GM23338 (cell line): ENCODE measurements at regions not wholly inside any gene's neighbourhood (a gene's known extent, or its start where the extent isn't known, plus 50 kb on each side); places are given as distances from the start of the nearest gene placed in this dataset.

ENCODE experiments used
- ATAC-seq: fragments of 200-7000 bp; cut with Tn5 transposase; 3 replicates; pipeline ENCODE4 v1.9.1; 2020
- DNase-seq: peaks from one replicate; pipeline ENCODE4 v3.0.0-alpha.2; 2015; ENCODE audit warnings: low spot score
- H2AFZ ChIP-seq: fragments of 200-600 bp; sonication (generic); 2 replicates; pipeline ENCODE4 v1.8.0; 2016; ENCODE audit warnings: antibody characterized with exemption, mild to moderate bottlenecking, moderate library complexity
- H3F3A ChIP-seq: fragments of 200-600 bp; sonication (generic); replicated peaks from 2 replicates; pipeline ENCODE4 v1.8.0; 2017; ENCODE audit warnings: antibody characterized with exemption, mixed run types, low read depth
- H3K27ac ChIP-seq: fragments of 200-600 bp; sonication (generic); 2 replicates; pipeline ENCODE4 v1.6.1; 2016; ENCODE audit warnings: low read depth
- H3K27me3 ChIP-seq: fragments of 200-600 bp; sonication (generic); 2 replicates; pipeline ENCODE4 v1.8.0; 2016; ENCODE audit warnings: mild to moderate bottlenecking, mixed run types, moderate library complexity; ENCODE audit not compliant: insufficient read depth
- H3K36me3 ChIP-seq: fragments of 200-600 bp; sonication (generic); 2 replicates; pipeline ENCODE4 v1.8.0; 2016; ENCODE audit warnings: mild to moderate bottlenecking; ENCODE audit not compliant: insufficient read depth
- H3K4me1 ChIP-seq: fragments of 200-600 bp; sonication (generic); 2 replicates; pipeline ENCODE4 v1.8.0; 2016; ENCODE audit warnings: mild to moderate bottlenecking, moderate library complexity; ENCODE audit not compliant: insufficient read depth
- H3K4me2 ChIP-seq: fragments of 200-600 bp; sonication (generic); 2 replicates; pipeline ENCODE4 v1.7.1; 2017; ENCODE audit warnings: mixed run types
- H3K4me3 ChIP-seq: fragments of 200-600 bp; sonication (generic); 2 replicates; pipeline ENCODE4 v1.6.1; 2016; ENCODE audit warnings: mixed run types
- H3K79me2 ChIP-seq: fragments of 200-600 bp; sonication (generic); replicated peaks from 2 replicates; pipeline ENCODE4 v1.8.0; 2017; ENCODE audit warnings: mild to moderate bottlenecking; ENCODE audit not compliant: insufficient read depth
- H3K9me2 ChIP-seq: fragments of 200-600 bp; sonication (generic); 2 replicates; pipeline ENCODE4 v1.8.0; 2017; ENCODE audit not compliant: insufficient read depth
- H4K20me1 ChIP-seq: fragments of 200-600 bp; sonication (generic); replicated peaks from 2 replicates; pipeline ENCODE4 v1.8.0; 2017; ENCODE audit warnings: mild to moderate bottlenecking; ENCODE audit not compliant: insufficient read depth
- H3K27ac Mint-ChIP-seq: 2 replicates; pipeline ENCODE4 v1.8.0; 2020; ENCODE audit warnings: inconsistent platforms, mild to moderate bottlenecking, moderate library complexity, mixed read lengths
- H3K27me3 Mint-ChIP-seq: 3 replicates; pipeline ENCODE4 v1.8.0; 2022; ENCODE audit warnings: low read depth, mild to moderate bottlenecking, moderate library complexity, mixed read lengths, inconsistent platforms; ENCODE audit not compliant: insufficient read depth, poor library complexity
- H3K36me3 Mint-ChIP-seq: 3 replicates; pipeline ENCODE4 v1.8.0; 2021; ENCODE audit warnings: low read depth, mild to moderate bottlenecking, inconsistent platforms, moderate library complexity, mixed read lengths
- H3K4me1 Mint-ChIP-seq: 3 replicates; pipeline ENCODE4 v1.8.0; 2020; ENCODE audit warnings: mild to moderate bottlenecking, inconsistent platforms, mixed read lengths
- H3K4me3 Mint-ChIP-seq: 3 replicates; pipeline ENCODE4 v1.8.0; 2021; ENCODE audit warnings: moderate library complexity, mild to moderate bottlenecking, inconsistent platforms, mixed read lengths
- H3K9me3 Mint-ChIP-seq: 3 replicates; pipeline ENCODE4 v1.8.0; 2020; ENCODE audit warnings: moderate library complexity, mild to moderate bottlenecking, inconsistent platforms, mixed read lengths
- CREB1 ChIP-seq: fragments of 250-450 bp; sonication (Bioruptor Pico); IDR thresholded peaks from 2 replicates; pipeline ENCODE4 v1.5.0; 2020; ENCODE audit warnings: low read depth, mild to moderate bottlenecking, moderate library complexity
- CTCF ChIP-seq, 2 experiments: fragments of 200-600 bp in 1 of 2; sonication (generic) in 1 of 2; conservative IDR thresholded peaks; 2 replicates each; pipeline versions ENCODE4 v1.5.1 to v1.6.1; 2016 to 2017; ENCODE audit warnings: antibody characterized with exemption in 2 of 2, low read depth in 2 of 2, mild to moderate bottlenecking in 2 of 2, moderate library complexity in 1 of 2
- ETS1 ChIP-seq: IDR thresholded peaks from 2 replicates; pipeline ENCODE4 v1.6.1; 2016; ENCODE audit warnings: antibody characterized with exemption
- EZH2 ChIP-seq: fragments of 200-600 bp; sonication (generic); IDR thresholded peaks from one replicate; pipeline ENCODE4 v1.8.0; 2017; ENCODE audit warnings: antibody characterized with exemption, mild to moderate bottlenecking, low read depth; ENCODE audit not compliant: unreplicated experiment
- EZH2phosphoT487 ChIP-seq: fragments of 200-600 bp; sonication (generic); IDR thresholded peaks from one replicate; pipeline ENCODE4 v1.8.1; 2018; ENCODE audit warnings: antibody characterized with exemption; ENCODE audit not compliant: unreplicated experiment
- JUNB ChIP-seq: IDR thresholded peaks from one replicate; pipeline ENCODE4 v1.6.1; 2016; ENCODE audit warnings: antibody characterized with exemption; ENCODE audit not compliant: unreplicated experiment
- NANOG ChIP-seq: IDR thresholded peaks from 2 replicates; pipeline ENCODE4 v1.6.1; 2016; ENCODE audit warnings: antibody characterized with exemption, borderline replicate concordance
- POLR2AphosphoS5 ChIP-seq: IDR thresholded peaks from 2 replicates; pipeline ENCODE4 v1.6.1; 2016; ENCODE audit warnings: antibody characterized with exemption, low read depth
- REST ChIP-seq: IDR thresholded peaks from one replicate; pipeline ENCODE4 v1.6.1; 2018; ENCODE audit warnings: antibody characterized with exemption; ENCODE audit not compliant: unreplicated experiment
- STAT1 ChIP-seq: IDR thresholded peaks from one replicate; pipeline ENCODE4 v1.6.1; 2016; ENCODE audit warnings: antibody characterized with exemption; ENCODE audit not compliant: unreplicated experiment
- ZNF114 ChIP-seq: fragments of 250-450 bp; sonication (Bioruptor Pico); IDR thresholded peaks from 2 replicates; pipeline ENCODE4 v1.5.0; 2020; ENCODE audit warnings: mild to moderate bottlenecking, moderate library complexity
- ZNF331 ChIP-seq: fragments of 250-450 bp; sonication (Bioruptor Pico); IDR thresholded peaks from 2 replicates; pipeline ENCODE4 v1.5.0; 2020; ENCODE audit warnings: low read depth, mild to moderate bottlenecking, moderate library complexity
- ZNF462 ChIP-seq: fragments of 250-450 bp; sonication (Bioruptor Pico); IDR thresholded peaks from 2 replicates; pipeline ENCODE4 v1.5.0; 2020; ENCODE audit warnings: mild to moderate bottlenecking, moderate library complexity

- Histone ChIP-seq H3K27me3 (no peaks in the 10 kb centered on the region), H3K4me2 (no peak overlapping the region), H3F3A (no peaks in the 10 kb centered on the region), H2AFZ (no peak overlapping the region), H3K79me2 (no peaks in the 10 kb centered on the region), H4K20me1 (no peaks in the 10 kb centered on the region), H3K36me3 (no peaks in the 10 kb centered on the region), H3K4me3 (no peak overlapping the region), H3K27ac (no peak overlapping the region), H3K4me1 (no peaks in the 10 kb centered on the region), H3K9me2 (no peaks in the 10 kb centered on the region)
- no peak overlapping the region for H3K27ac Mint-ChIP-seq
- ATAC-seq (no peak), DNase-seq (no peak)
- no peaks in the 10 kb centered on the region for H3K9me3 Mint-ChIP-seq
- peaks cover 8% of the 10 kb centered on the region for H3K4me1 Mint-ChIP-seq
- TF ChIP-seq EZH2phosphoT487: no peak
- no peak for TF ChIP-seq REST
- no peak for TF ChIP-seq ZNF462
- TF ChIP-seq POLR2AphosphoS5: no peak
- TF ChIP-seq ZNF114 (CRISPR knock-in tag): no peak
- TF ChIP-seq ZNF331 (CRISPR knock-in tag): no peak
- TF ChIP-seq EZH2: no peak
- TF ChIP-seq JUNB: no peak
- TF ChIP-seq ETS1: no peak
- TF ChIP-seq CTCF (conservative IDR thresholded peaks at IDR 0.05; ENCODE audit: low read depth in 2 of 2): no peak
- no peak for TF ChIP-seq CREB1 (CRISPR knock-in tag)
- no peak for TF ChIP-seq NANOG
- TF ChIP-seq STAT1: no peak
- no peaks in the 10 kb centered on the region for H3K36me3 Mint-ChIP-seq
- H3K4me3 Mint-ChIP-seq: no peak overlapping the region
- H3K27me3 Mint-ChIP-seq: peaks cover 8% of the 10 kb centered on the region
Measured at GRCh38 chr10:29859521-29860130, 199.8 kb downstream of the JCAD start.
